Left lobe of liver (tissue), 2 donors: ENCODE measurements at regions not wholly inside any gene's neighbourhood (a gene's known extent, or its start where the extent isn't known, plus 50 kb on each side); places are given as distances from the start of the nearest gene placed in this dataset.
"Not testable (repeated sequence)": the region's sequence is repeated elsewhere in the genome, so short reads cannot be mapped to it uniquely, and the experiment has no call there.

Experiments used
- ATAC-seq: fragments of 200-7000 bp; cut with Tn5 transposase; one replicate; pipeline ENCODE4 v1.9.1; 2020; ENCODE audit warnings: mild to moderate bottlenecking, moderate library complexity
- DNase-seq: peaks from one replicate; pipeline ENCODE4 v3.0.0-alpha.2; 2020; ENCODE audit warnings: low spot score
- donor health status: DM: no; HTN: no; CAD: no; lungs with moderate emphysema.
- donor health status: DM: no; HTN: yes; CAD: no.

DNA sequence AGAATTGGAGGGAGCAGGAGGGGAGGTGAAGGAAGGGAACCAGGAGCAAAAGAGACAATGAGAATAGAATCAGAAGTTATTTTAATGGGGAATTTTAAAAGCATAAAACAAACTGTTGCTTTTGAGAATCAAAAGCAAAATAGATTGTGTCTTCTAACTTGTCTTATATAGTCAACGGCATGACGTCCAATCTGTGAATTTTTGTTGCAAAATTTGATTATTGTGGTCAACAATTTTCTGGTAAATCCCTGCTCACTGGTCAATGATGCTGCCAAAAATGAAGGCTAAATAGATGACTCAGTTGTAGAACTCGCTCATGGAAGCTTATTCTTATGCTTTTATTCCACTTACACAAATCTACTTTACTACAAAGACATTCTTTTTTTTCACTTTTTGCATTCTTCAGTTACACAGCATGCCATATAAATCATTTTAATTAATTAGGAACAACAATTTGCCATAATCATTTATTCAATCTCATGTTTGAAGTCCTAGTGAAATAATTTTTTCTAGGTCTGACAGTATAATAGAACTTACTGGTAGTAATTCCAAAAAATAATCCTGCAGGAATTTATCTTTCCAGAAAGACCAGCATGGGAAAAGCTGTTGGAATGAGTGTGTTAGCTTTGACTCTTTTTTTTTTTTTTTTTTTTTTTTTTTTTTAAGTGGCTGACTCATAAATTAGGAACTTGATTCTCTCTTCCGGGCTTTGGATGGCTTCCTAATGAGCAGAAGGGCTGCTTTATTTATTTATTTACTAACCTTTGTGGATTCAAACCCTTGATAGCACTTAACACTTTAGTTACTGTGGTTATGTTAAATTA is 256.9 kb downstream of the SPRY2 start:
- DNase-seq (no peak), ATAC-seq (no peak)

GRCh38 chr13:80083081-80083852 is 257.7 kb downstream of the SPRY2 start:
- DNase-seq = no peak
- no peak for ATAC-seq

GRCh38 chr13:80082396-80083080 is 258.4 kb downstream of the SPRY2 start:
- ATAC-seq (no peak), DNase-seq (no peak)

DNA sequence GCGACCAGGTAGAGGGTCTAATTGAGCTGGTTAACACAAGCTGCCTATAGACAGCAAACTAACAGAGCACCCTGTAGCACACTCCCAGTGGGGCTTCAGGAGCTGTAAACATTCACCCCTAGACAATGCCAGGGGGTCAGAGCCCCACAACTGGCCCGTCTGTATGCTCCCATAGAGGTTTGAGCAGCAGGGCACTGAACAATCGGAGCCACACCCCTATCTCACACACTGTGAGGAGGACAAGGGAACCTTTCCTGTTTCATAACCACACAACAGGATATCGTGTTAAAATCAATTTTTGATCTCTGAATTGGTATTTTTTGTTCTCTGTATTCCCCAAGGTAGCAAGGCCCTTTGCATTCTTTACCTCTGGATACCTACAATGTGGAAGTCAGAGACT is 266.1 kb downstream of the SPRY2 start:
- DNase-seq = peak; percentile 53
- peak; percentile 78 for ATAC-seq

GRCh38 chr13:80074143-80074752 is 266.7 kb downstream of the SPRY2 start:
- peak; percentile 95 for ATAC-seq
- DNase-seq = peak; percentile 96

- no peak for ATAC-seq
Observed at GRCh38 chr13:80072231-80072630, 268.7 kb downstream of the SPRY2 start.

GRCh38 chr13:80070024-80070703 is 270.8 kb downstream of the SPRY2 start:
- no peak for ATAC-seq
- no peak for DNase-seq

More at GRCh38 chr13:80072231-80072630, 268.7 kb downstream of the SPRY2 start:
- no peak for DNase-seq

- no peak for ATAC-seq
- no peak for DNase-seq
Observed at GRCh38 chr13:80069374-80069773, 271.6 kb downstream of the SPRY2 start.

GRCh38 chr13:80065996-80066395 is 274.9 kb downstream of the SPRY2 start:
- DNase-seq (no peak), ATAC-seq (no peak)

- not testable (repeated sequence) for ATAC-seq, DNase-seq
Observed at GRCh38 chr13:80062416-80062815, 278.5 kb downstream of the SPRY2 start.

GRCh38 chr13:80059789-80060188 is 281.1 kb downstream of the SPRY2 start:
- DNase-seq (no peak), ATAC-seq (no peak)

DNA sequence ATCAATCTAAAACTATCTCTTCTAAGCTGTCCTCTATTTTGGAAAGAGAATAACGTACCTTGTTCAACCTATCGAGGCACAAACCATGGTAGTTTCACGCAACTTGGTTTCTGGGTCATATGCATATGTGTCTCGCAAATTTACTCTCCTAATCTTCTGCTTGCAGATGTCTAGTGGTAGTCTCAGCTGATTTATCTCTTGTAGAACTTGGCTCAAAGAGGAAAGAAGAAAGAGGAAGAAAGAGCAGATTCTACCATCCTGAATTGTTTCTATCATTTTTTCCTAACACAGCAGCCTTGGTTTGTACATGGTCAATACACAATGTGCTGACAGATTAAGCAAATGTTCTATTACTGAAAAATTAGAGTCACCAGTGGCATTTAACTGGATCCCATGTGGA is 282.3 kb downstream of the SPRY2 start:
- ATAC-seq (no peak), DNase-seq (no peak)

GRCh38 chr13:80055847-80056246 is 285.1 kb downstream of the SPRY2 start:
- ATAC-seq = no peak
- no peak for DNase-seq

DNA sequence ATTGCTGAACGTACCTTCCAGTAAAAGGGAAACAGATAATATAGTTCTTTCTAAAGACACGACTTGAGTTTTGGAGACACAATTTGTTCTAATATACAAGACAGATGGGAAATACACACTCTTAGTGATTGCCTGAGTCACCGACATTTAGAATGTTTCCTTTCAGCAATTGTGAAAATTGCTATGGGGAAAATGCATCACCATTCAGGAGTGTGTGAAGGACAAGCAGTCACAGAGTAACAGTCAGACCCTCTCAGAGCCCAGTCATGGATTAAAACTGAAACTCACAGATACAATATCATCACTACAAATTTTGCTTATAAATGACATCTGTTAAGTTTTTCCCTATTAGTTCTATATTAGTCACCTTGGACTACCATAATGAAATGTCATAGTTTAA is 286.1 kb downstream of the SPRY2 start:
- ATAC-seq (no peak), DNase-seq (no peak)

GRCh38 chr13:80052286-80052685 is 288.6 kb downstream of the SPRY2 start:
- ATAC-seq (no peak), DNase-seq (no peak)

DNA sequence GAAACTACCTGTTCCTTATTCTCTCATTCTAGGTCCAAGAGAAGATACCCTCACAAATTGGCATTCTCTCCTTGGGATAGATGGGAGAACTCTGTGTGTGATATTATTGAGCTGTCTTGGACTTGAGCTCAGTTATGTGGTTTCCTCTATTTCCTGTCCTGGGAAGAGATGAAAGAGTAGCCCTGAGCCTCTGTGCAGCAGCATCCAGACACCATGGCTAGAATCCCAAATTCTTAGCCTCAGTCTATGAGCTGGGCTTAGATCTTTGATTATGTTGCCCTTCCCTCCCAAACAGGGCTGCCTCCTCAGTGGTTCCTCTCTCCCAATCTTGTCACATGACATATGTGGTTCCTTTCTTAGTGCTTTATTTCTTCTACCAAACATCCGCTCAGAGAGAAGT is 290.7 kb downstream of the SPRY2 start:
- no peak for DNase-seq
- no peak for ATAC-seq

DNA sequence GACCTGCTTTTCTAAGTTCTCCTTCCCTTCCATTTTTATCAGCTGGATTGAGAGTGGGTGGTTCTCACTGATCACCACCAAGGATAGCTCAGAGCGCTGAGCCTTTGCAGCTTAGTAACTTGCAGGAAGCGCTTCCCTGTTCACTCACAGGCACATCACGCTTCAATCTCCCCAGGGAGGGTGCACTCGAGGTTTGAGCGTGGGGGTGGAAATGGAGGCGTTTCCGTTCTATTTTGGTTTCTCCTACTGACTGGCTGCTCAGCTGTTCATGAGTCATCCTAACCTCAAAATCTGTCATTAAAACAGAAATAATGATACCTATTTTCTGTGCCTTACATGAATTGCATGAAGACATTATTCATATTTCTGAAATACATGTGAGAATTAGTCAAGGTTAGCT is 292.1 kb downstream of the SPRY2 start:
- ATAC-seq = peak; percentile 80

GRCh38 chr13:80048030-80048429 is 292.9 kb downstream of the SPRY2 start:
- DNase-seq (no peak), ATAC-seq (peak; percentile 59)

More for the DNA sequence above, 292.1 kb downstream of the SPRY2 start:
- DNase-seq = peak; percentile 49

GRCh38 chr13:80047406-80047805 is 293.5 kb downstream of the SPRY2 start:
- ATAC-seq (no peak), DNase-seq (no peak)

GRCh38 chr13:80040981-80041317 is 300.0 kb downstream of the SPRY2 start:
- ATAC-seq (no peak), DNase-seq (no peak)
